Activated naive CD4-positive, alpha-beta T cell treated with anti-CD3 and anti-CD28 coated beads, Interleukin-2, amount 50 U/mL, for 72 hours (primary cell): ENCODE measurements at regions not wholly inside any gene's neighbourhood (a gene's known extent, or its start where the extent isn't known, plus 50 kb on each side); places are given as distances from the start of the nearest gene placed in this dataset.
"Not testable (repeated sequence)": the region's sequence is repeated elsewhere in the genome, so short reads cannot be mapped to it uniquely, and the experiment has no call there.

Experiments used
- ATAC-seq, 2 donors: fragments of 150-1000 bp; cut with Tn5 transposase; 2 replicates each; pipeline ENCODE4 v1.10.0; 2021; ENCODE audit warnings: mild to moderate bottlenecking in 2 of 2, moderate library complexity in 2 of 2
- DNase-seq, 2 donors: peaks; one replicate each; pipeline ENCODE4 v3.0.0; 2021 to 2022; ENCODE audit warnings: low spot score in 2 of 2
- H3K27ac Mint-ChIP-seq, 2 donors: one replicate each; pipeline ENCODE4 v1.8.0; 2022; ENCODE audit warnings: mild to moderate bottlenecking in 2 of 2, mixed read lengths in 2 of 2
- H3K36me3 Mint-ChIP-seq, 2 donors: one replicate each; pipeline ENCODE4 v1.8.0; 2022; ENCODE audit warnings: mixed read lengths in 2 of 2
- H3K9me3 Mint-ChIP-seq, 2 donors: one replicate each; pipeline ENCODE4 v1.8.0; 2022; ENCODE audit warnings: mixed read lengths in 2 of 2

DNA sequence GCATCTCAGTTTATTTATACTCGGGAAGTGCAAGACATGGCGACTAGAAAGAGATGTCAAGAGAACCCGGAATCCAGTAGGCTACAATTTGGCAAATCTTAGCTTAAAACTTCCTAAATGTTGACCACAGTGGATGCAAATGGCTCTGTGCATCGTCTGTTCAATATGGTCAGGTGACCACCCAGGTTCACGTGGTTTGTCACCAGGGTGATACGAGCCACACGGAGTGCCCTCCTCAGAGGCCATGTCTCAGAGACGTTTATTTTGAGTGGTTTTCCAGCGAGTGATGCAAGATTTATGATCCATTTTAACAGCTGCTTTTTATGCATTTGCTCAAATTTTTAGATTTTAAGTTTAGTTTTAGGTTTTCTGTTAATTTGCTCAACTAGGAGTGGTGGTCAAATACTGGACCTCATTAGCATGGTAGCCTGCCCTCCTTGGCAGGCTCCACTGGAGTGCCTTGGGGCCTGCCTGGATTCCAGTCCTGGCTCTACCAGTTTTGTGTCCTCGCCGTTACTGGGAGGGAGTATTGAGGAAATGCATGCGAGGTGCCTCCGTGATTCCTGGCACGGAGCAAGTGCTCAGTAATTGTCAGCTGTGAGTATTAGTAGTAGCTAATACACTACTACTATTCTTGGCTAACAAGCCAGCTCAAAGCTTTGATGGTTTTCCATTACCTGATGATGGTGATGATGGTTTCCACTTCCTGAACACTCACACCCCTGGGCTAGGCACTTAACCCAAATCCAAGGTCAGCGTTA, 53.9 kb upstream of the APOD start:
- not testable (repeated sequence) for DNase-seq, ATAC-seq, H3K9me3 Mint-ChIP-seq, H3K36me3 Mint-ChIP-seq
- peak overlapping the region in 1 of 2 donors; percentile 71 for H3K27ac Mint-ChIP-seq

DNA sequence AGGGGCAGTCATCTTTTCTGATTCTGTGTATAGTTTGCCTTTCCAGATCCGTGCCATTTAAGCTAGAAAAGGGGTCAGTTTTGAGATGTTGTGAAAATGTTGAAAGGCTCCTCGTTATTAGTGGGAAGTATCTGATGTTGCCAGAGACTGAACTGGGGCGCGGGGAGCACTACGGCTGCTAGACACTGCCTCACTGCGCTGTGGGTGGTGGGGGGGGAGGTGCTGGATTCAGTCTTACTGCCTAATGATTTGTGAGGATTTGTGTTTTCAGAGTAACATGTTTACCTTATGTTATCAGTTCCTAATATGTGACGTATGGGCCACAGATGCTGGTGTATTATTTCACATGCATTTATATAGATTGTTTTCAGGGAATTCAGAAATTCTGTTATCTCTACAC, 53.3 kb upstream of the APOD start:
- H3K36me3 Mint-ChIP-seq, DNase-seq, H3K9me3 Mint-ChIP-seq, ATAC-seq: not testable (repeated sequence)
- H3K27ac Mint-ChIP-seq: peak overlapping the region in 1 of 2 donors; percentile 71

DNA sequence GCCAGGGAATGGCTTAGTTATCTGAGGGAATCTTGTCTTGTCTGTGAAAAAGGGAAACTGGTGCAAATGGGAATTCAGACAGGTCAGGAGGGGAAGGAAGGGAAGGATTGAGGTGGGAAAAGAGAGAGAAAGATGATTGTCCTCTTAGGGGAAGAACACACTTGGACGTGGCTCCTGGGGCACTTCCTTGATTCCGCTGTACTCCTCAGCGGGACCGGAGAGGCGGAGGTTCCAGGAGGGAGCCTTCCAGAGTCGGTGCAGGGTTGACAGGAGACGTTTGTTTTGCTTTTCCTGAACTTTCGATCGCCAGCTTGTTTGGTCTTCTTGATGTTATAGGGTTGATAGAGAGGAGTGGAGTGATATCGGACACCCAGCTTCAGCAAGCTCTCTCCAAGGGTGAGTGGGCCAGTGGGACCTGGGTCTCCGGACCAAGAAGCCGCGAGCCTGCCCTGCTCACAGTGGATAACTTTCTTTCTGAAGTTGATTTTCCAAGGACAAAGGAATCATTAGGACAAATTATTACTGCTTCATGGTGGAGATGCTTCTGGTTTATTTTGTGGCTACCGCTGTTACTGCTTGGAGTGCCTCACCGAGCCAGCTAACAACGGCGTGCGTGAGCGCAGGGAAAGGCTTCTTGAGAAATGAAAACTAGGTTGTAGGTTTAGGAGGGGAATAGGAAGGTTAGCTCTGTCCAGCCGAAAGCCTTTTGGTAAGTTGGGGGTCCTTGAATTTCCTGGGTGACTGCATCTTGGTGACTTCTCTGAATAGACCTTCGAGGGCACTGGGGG, 52.4 kb upstream of the APOD start:
- not testable (repeated sequence) for H3K9me3 Mint-ChIP-seq, DNase-seq, H3K36me3 Mint-ChIP-seq, ATAC-seq
- H3K27ac Mint-ChIP-seq: peak overlapping the region; percentile 73 to 81

DNA sequence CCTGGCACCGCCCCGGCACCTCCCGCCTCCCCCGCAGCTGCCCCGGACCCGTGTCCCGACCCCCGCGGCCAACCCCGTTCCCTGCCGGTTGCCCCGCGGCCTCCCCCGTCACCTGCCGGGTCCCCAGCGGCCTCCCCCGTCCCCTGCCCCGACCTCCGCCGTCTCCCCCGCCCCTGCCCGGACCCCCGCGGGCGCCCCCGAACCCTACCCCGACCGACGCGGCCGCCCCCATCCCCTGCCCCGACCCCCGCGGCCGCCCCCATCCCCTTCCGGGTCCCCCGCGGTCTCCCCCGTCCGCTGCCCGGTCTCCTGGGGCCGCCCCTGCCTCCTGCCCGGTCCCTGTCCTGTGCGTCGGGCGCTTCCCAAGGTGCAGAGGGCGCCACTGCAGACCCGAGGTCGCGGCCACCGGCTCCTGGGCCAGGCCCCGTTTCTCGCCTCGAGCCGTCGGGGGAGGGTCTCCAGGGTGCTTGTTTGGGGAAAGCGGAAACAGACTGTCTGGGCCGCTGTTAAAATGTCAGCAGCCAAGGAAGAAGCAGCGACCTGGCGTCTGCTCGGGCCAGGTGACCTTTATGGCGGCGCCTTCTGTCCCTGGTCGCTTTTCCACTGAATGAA, 51.6 kb upstream of the APOD start:
- not testable (repeated sequence) for H3K9me3 Mint-ChIP-seq, H3K36me3 Mint-ChIP-seq, H3K27ac Mint-ChIP-seq
- peak in 1 of 2 donors; percentile 59 for DNase-seq
- peak in 1 of 2 donors; percentile 4 for ATAC-seq

DNA sequence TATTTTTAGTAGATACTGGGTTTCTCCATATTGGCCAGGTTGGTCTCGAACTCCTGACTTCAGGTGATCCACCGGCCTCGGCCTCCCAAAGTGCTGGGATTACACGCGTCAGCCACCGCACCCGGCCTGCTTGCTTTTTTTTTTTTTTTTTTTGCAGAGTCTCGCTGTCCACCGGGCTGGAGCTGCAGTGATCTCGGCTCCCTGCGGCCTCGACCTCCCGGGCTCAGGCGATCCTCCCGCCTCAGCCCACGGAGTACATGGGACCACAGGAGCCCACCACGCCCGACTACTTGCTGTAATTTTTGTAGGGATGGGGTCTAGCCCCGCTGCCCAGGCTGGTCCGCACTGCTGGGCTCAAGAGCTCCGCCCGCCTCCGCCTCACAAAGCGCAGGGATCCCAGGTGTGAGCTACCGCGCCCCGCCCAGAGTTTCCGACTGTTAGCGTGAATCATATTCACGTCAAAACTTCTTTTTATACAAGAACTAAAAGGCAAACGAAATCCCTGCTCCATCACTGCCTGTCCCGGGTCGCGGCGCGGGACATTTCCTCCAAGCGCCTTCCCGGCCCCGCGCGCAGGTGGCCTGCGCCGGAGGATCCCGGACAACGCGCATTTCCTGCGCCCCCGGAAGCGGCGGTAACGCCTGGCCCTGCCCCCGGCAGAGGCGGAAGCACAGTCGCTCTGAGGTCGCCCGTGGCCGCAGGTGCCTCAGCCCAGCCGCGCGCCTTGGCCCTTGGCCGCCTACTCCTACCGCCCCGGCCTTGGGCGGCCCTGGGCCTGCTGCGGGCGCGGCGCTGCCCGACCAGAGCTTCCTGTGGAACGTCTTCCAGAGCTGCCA, 50.9 kb upstream of the APOD start:
- ATAC-seq (peak; percentile 87 to 91), DNase-seq (peak in 1 of 2 donors; percentile 69)
- H3K9me3 Mint-ChIP-seq, H3K36me3 Mint-ChIP-seq: not testable (repeated sequence)
- H3K27ac Mint-ChIP-seq: peak overlapping the region in 1 of 2 donors; percentile 54
